HUDEP-2 (cell line): ENCODE measurements at regions not wholly inside any gene's neighbourhood (a gene's known extent, or its start where the extent isn't known, plus 50 kb on each side); places are given as distances from the start of the nearest gene placed in this dataset.

Source experiments
- DNase-seq, 76 experiments: peaks; one replicate each; lab custom pipeline; 2025; ENCODE audit not compliant: unreplicated experiment in 76 of 76; lab: John Stamatoyannopoulos, UW

DNA sequence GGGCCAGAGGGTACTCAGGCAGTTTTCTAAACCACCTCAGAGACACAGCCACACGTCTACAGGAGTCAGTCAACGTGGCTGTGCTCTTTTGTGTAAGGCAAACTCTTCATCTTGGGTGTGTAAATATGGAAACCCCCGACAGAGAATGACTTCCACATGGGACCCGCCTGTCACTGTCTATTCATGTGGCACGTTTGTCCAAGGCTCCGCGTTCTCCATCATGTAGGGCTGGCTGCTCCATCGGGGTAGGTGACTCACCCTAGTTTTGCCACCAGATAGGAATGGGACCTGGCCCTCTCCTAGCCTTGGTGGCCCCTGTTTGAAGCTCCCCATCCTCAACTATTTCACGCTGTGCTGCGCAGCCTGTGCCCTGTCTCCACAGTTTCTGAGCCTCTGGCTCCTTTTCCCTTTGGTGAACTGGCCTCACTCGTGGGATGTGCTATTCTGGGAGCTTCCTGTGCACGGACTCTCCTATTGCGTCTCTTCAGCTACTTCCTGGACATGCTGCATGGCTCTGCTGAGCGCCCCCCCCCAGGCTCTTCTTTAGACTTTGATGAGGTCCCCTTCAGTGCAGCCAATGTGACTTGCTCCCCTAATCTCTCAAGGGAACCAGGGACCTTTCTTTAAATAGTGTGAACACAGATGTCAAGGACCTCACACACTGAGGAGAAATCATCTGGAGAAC is 143.2 kb upstream of the PDE10A start:
- no peak for DNase-seq

GRCh38 chr6:165805636-165806035 is 142.6 kb upstream of the PDE10A start:
- no peak for DNase-seq

GRCh38 chr6:165805067-165805555 is 142.1 kb upstream of the PDE10A start:
- DNase-seq, result no peak

GRCh38 chr6:165804331-165805066 is 141.5 kb upstream of the PDE10A start:
- no peak for DNase-seq

GRCh38 chr6:165800337-165800736 is 137.3 kb upstream of the PDE10A start:
- no peak for DNase-seq

GRCh38 chr6:165799391-165800153 is 136.5 kb upstream of the PDE10A start:
- DNase-seq, result no peak

- no peak for DNase-seq
These were observed 135.9 kb upstream of the PDE10A start for GRCh38 chr6:165798991-165799390.

- DNase-seq, result no peak
These were observed 131.1 kb upstream of the PDE10A start for GRCh38 chr6:165794179-165794601.

DNA sequence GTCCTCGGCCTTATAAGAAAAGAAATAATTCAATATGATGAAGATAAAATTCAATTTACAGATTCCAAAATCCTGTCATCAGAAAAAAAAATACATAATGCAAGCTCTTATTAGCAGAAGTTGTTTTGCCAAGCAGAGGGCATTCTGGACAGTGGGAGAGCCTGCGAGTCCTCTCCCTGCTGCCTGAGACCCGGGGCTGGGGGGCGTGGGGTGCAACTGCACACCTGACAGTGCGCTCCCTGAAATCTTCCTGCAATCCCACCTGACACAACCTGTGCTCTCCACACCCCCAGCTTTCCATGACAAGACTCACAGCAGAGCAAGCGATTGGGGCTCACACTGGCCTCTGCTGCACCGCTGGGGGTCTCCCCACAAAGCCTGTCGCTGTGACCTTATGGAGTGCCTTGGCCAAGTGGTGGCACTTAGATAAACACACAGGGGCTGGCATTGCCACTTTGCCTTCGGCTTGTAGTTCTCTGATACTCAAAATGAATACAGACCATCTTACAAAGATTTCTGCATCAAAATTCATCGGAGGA is 130.3 kb upstream of the PDE10A start:
- no peak for DNase-seq

GRCh38 chr6:165791876-165792437 is 128.9 kb upstream of the PDE10A start:
- DNase-seq, result no peak

DNA sequence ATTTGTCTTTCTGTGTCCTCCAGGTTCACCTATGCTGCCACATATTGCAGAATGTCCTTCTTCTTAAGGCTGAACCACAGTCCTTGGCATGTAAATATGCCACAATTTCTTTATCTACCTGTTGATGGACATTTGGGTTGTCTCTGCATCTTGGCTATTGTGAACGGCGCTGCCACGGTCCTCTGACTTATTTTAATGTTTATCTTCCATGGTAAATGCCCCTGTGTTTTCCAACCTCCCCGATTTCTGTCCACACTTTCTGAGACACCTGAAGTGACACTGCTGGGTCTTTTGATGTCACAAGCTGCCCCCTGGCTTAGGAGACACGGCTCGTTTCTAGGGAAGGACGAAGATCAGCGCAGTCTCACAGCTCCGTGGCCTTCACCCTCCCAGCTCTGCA is 128.3 kb upstream of the PDE10A start:
- no peak for DNase-seq

- DNase-seq, result no peak
These were observed 119.8 kb upstream of the PDE10A start for GRCh38 chr6:165782812-165783211.

DNA sequence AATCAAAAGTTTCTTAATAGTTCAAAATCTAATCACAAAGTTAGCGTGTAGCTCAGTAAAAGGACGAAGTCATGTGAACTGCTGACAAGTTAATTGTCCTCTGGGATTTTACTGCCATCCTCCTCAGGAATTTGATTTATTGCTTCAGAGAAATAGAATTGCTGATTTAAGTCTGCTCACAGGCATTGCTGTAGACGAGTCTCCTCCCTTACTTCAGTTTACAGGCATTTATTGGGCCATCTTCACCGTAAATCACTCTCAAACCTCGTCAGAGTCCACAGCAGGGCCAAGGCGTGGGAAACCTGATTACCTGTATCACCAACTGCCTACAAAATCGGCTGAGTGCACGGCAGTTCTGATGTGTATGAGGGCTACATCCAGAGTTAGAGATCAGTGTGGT is 119.1 kb upstream of the PDE10A start:
- DNase-seq, result no peak

DNA sequence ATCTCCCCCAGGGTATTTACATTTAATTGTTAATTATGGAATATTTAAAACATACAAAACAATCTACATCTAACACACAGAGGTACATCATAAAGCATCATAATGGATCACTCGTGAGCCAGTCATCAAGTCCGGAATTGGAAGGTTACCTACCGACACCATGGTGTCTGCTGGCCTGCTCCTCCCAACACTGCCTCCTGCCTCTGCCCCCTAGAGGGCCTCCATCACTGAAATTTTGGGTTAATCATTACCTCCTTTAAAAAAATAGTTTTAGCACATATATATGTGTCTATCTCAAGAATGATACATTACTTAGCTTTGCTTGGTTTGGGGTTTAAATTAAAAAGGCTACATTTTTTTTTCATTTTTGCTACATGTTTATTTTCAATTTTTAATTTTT is 114.6 kb upstream of the PDE10A start:
- no peak for DNase-seq

- DNase-seq, result no peak
These were observed 113.7 kb upstream of the PDE10A start for GRCh38 chr6:165776691-165777090.

GRCh38 chr6:165775721-165776120 is 112.7 kb upstream of the PDE10A start:
- DNase-seq, result no peak

DNA sequence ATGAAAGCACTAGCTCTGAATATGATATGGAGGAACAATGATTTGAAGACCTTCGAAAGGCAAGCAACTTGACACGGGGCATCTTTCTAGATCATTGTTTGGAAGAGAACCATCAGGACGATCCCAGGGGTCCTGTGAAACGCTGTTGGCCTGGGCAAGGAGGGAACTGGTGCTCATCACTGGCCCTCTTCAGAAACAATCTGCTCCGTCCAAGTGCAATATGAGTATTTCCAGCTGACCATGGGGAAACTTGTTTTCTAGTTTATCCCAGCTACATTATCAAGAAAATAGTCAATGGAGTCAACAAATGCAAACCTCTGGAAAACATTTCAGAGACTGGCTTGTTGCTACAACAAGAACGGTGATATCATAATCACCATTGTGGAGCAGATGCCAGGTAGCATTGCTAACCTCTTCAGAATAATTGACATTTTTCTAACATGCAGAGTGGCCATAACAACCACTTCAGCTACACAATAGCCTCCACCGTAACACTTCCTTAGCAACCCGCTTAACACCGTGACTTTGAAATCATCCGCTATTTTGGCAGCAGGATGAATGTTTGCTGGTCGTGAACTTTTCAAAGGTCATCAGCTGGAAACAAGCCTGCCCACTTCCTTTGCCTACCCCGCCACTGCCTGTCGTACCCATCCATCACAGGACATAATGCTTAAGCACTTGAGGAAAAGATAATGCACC is 112.0 kb upstream of the PDE10A start:
- DNase-seq, result no peak

GRCh38 chr6:165770397-165771082 is 107.5 kb upstream of the PDE10A start:
- no peak for DNase-seq

- no peak for DNase-seq
These were observed 106.8 kb upstream of the PDE10A start for GRCh38 chr6:165769884-165770283.

DNA sequence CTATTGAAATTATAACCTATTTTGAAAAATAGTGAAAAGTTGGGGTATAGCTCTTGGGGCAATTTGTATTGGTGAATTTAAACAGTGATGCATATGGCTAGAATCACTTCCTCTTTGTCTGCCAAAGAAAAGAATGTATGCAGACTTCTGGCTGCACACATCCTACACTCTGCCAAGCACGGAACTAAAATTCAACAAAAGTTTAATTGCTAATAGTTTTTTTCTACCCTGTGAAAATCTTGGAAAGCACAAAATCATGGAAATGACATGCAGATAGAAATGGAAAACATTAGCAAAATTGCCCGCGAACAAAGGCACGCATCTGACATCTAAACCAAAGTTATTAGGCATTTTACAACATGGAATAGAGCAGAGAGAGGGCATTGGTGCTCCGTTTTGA is 106.4 kb upstream of the PDE10A start:
- no peak for DNase-seq
